IMR-90 (cell line): ENCODE measurements at regions not wholly inside any gene's neighbourhood (a gene's known extent, or its start where the extent isn't known, plus 50 kb on each side); places are given as distances from the start of the nearest gene placed in this dataset.

Experiments used
- ATAC-seq: fragments of 200-7000 bp; cut with Tn5 transposase; 2 replicates; pipeline ENCODE4 v1.9.1; 2020; ENCODE audit warnings: low read depth, mild to moderate bottlenecking, moderate library complexity
- BruUV-seq: library from RNA; stranded (reverse); fragments of 400-500 nt; replicated peaks from 2 replicates; lab custom pipeline; 2021; lab: Mats Ljungman, UMichigan
- CTCF ChIA-PET: fragments of 300-600 bp; formaldehyde crosslinking; extraction: SDS; loops from one replicate; lab custom pipeline; 2021; ENCODE audit warnings: antibody characterized with exemption; lab: Yijun Ruan, JAX
- POLR2A ChIA-PET: fragments of 300-600 bp; sonication (Branson Sonifier 250); formaldehyde crosslinking; loops from one replicate; lab custom pipeline; 2022; ENCODE audit warnings: antibody characterized with exemption; ENCODE audit not compliant: unreplicated experiment; lab: Charles Lee
- DNase-seq: peaks from one replicate; pipeline ENCODE4 v3.0.0; 2013
- H2AFZ ChIP-seq: replicated peaks from 2 replicates; pipeline ENCODE3; 2013; ENCODE audit warnings: low read length, mild to moderate bottlenecking; ENCODE audit not compliant: poor library complexity
- H2AK5ac ChIP-seq: 2 replicates; pipeline ENCODE4 v1.6.1; 2013; ENCODE audit warnings: low read depth, low read length, inconsistent platforms
- H2AK9ac ChIP-seq: replicated peaks from 2 replicates; pipeline ENCODE3; 2013; ENCODE audit warnings: mild to moderate bottlenecking, low read depth, low read length, moderate library complexity; ENCODE audit not compliant: poor library complexity
- H2BK120ac ChIP-seq: 2 replicates; pipeline ENCODE4 v1.6.1; 2013; ENCODE audit warnings: low read depth, low read length, inconsistent platforms
- H2BK15ac ChIP-seq: 3 replicates; pipeline ENCODE4 v1.6.1; 2013; ENCODE audit warnings: low read depth, low read length, inconsistent platforms
- H2BK20ac ChIP-seq: 2 replicates; pipeline ENCODE4 v1.6.1; 2013; ENCODE audit warnings: low read depth, mild to moderate bottlenecking, inconsistent platforms, low read length, moderate library complexity
- H2BK5ac ChIP-seq: 2 replicates; pipeline ENCODE4 v1.6.1; 2013; ENCODE audit warnings: mild to moderate bottlenecking, low read depth, low read length, inconsistent platforms; ENCODE audit not compliant: poor library complexity, severe bottlenecking
- H3K14ac ChIP-seq: replicated peaks from 2 replicates; pipeline ENCODE4 v1.6.1; 2013; ENCODE audit warnings: low read depth, low read length, inconsistent platforms
- H3K18ac ChIP-seq: 2 replicates; pipeline ENCODE4 v1.6.1; 2013; ENCODE audit warnings: low read depth, low read length, control low read depth
- H3K23ac ChIP-seq: 2 replicates; pipeline ENCODE4 v1.6.1; 2013; ENCODE audit warnings: low read depth, low read length, inconsistent platforms
- H3K27ac ChIP-seq: 2 replicates; pipeline ENCODE4 v1.5.1; 2013; ENCODE audit warnings: mild to moderate bottlenecking, control low read depth, low read length; ENCODE audit not compliant: insufficient read depth
- H3K27me3 ChIP-seq: 2 replicates; pipeline ENCODE4 v1.6.1; 2013; ENCODE audit warnings: low read length; ENCODE audit not compliant: control insufficient read depth, insufficient read depth
- H3K36me3 ChIP-seq: 2 replicates; pipeline ENCODE4 v1.6.1; 2013; ENCODE audit warnings: low read length, mixed read lengths; ENCODE audit not compliant: control insufficient read depth, insufficient read depth
- H3K4ac ChIP-seq: 2 replicates; pipeline ENCODE4 v1.6.1; 2013; ENCODE audit warnings: low read depth, low read length, inconsistent platforms
- H3K4me1 ChIP-seq: 2 replicates; pipeline ENCODE4 v1.6.1; 2013; ENCODE audit warnings: low read length, mixed read lengths; ENCODE audit not compliant: control insufficient read depth, insufficient read depth
- H3K4me2 ChIP-seq: 2 replicates; pipeline ENCODE4 v1.6.1; 2013; ENCODE audit warnings: low read depth, mild to moderate bottlenecking, control low read depth, low read length, moderate library complexity
- H3K4me3 ChIP-seq: 2 replicates; pipeline ENCODE4 v1.5.1; 2013; ENCODE audit warnings: low read depth, mild to moderate bottlenecking, control low read depth, low read length, moderate library complexity; ENCODE audit not compliant: insufficient read depth
- H3K56ac ChIP-seq: 2 replicates; pipeline ENCODE4 v1.6.1; 2013; ENCODE audit warnings: low read length, inconsistent platforms; ENCODE audit not compliant: insufficient read depth; ENCODE audit errors: extremely low read depth
- H3K79me1 ChIP-seq, 2 experiments: 2 replicates each; pipeline ENCODE4 v1.6.1; 2013; ENCODE audit warnings: low read length in 2 of 2, inconsistent platforms in 1 of 2, low read depth in 1 of 2
- H3K9ac ChIP-seq: 2 replicates; pipeline ENCODE4 v1.6.1; 2013; ENCODE audit warnings: low read depth, low read length, control low read depth
- H3K9me1 ChIP-seq: 2 replicates; pipeline ENCODE4 v1.6.1; 2013; ENCODE audit warnings: low read length, inconsistent platforms; ENCODE audit not compliant: insufficient read depth
- H3K9me3 ChIP-seq: 2 replicates; pipeline ENCODE4 v1.6.1; 2013; ENCODE audit warnings: low read length; ENCODE audit not compliant: control insufficient read depth, insufficient read depth
- H4K20me1 ChIP-seq: 2 replicates; pipeline ENCODE4 v1.6.1; 2013; ENCODE audit warnings: low read length, inconsistent platforms; ENCODE audit not compliant: insufficient read depth
- H4K5ac ChIP-seq: 2 replicates; pipeline ENCODE4 v1.6.1; 2013; ENCODE audit warnings: mild to moderate bottlenecking, low read depth, low read length, control low read depth
- H4K8ac ChIP-seq, 2 experiments: 2 replicates each; pipeline ENCODE4 v1.6.1; 2013; ENCODE audit warnings: low read depth in 2 of 2, low read length in 2 of 2, control low read depth in 1 of 2, inconsistent platforms in 1 of 2
- H4K91ac ChIP-seq: 2 replicates; pipeline ENCODE4 v1.6.1; 2013; ENCODE audit warnings: low read depth, low read length, inconsistent platforms; ENCODE audit not compliant: insufficient read depth
- BHLHE40 ChIP-seq: fragments of 150-350 bp; IDR thresholded peaks from 2 replicates; pipeline ENCODE4 v1.6.1; 2016; ENCODE audit warnings: mild to moderate bottlenecking, low read depth, low read length
- CEBPB ChIP-seq: IDR thresholded peaks from 2 replicates; pipeline ENCODE4 v1.6.1; 2012; ENCODE audit warnings: low read depth, low read length, improper control_type of control experiment
- FOS ChIP-seq: fragments of 150-350 bp; IDR thresholded peaks from 2 replicates; pipeline ENCODE4 v1.6.1; 2016; ENCODE audit warnings: low read depth, low read length
- MAFK ChIP-seq: IDR thresholded peaks from 2 replicates; pipeline ENCODE4 v1.6.1; 2012; ENCODE audit warnings: low read depth, low read length, improper control_type of control experiment
- MAZ ChIP-seq: IDR thresholded peaks from 2 replicates; pipeline ENCODE4 v1.6.1; 2012; ENCODE audit warnings: low read depth, mild to moderate bottlenecking, low read length, improper control_type of control experiment, moderate library complexity, borderline replicate concordance
- MXI1 ChIP-seq: IDR thresholded peaks from 2 replicates; pipeline ENCODE4 v1.6.1; 2012; ENCODE audit warnings: low read depth, mild to moderate bottlenecking, low read length, moderate library complexity, borderline replicate concordance
- NFE2L2 ChIP-seq: fragments of 150-350 bp; IDR thresholded peaks from 2 replicates; pipeline ENCODE4 v1.6.1; 2016; ENCODE audit warnings: low read depth, mild to moderate bottlenecking, low read length
- POLR2A ChIP-seq: IDR thresholded peaks from 2 replicates; pipeline ENCODE4 v1.6.1; 2012; ENCODE audit warnings: mild to moderate bottlenecking, low read depth, low read length
- RAD21 ChIP-seq: IDR thresholded peaks from 2 replicates; pipeline ENCODE4 v1.6.1; 2012; ENCODE audit warnings: low read length, improper control_type of control experiment
- RCOR1 ChIP-seq: IDR thresholded peaks from 2 replicates; pipeline ENCODE4 v1.6.1; 2012; ENCODE audit warnings: mild to moderate bottlenecking, low read length, improper control_type of control experiment; ENCODE audit not compliant: insufficient replicate concordance
- RFX5 ChIP-seq: IDR thresholded peaks from 2 replicates; pipeline ENCODE4 v1.8.0; 2012; ENCODE audit warnings: low read depth, mild to moderate bottlenecking, low read length, moderate library complexity
- SMC3 ChIP-seq: fragments of 150-350 bp; IDR thresholded peaks from 2 replicates; pipeline ENCODE4 v1.6.1; 2016; ENCODE audit warnings: low read depth, mild to moderate bottlenecking, antibody characterized with exemption, low read length, moderate library complexity
- WGBS, 2 experiments: methylation state at CpG; one replicate each; pipeline versions ENCODE4 v1.1.5 to v1.1.7; 2013; ENCODE audit warnings: missing lambda C conversion rate in 2 of 2; ENCODE audit not compliant: insufficient read length in 1 of 2; ENCODE audit errors: extremely low coverage in 2 of 2; 5-methylcytosine and 5-hydroxymethylcytosine counted together
- dilution Hi-C: fragments of 300-500 bp; cut with HindIII; formaldehyde crosslinking; loops from one replicate; pipeline ENCODE4 v1.14.3; 2018; ENCODE audit warnings: low sequenced_read_pairs; ENCODE audit not compliant: unreplicated experiment
- in situ Hi-C: fragments of 300-500 bp; cut with MboI; formaldehyde crosslinking; loops from 3 replicates; pipeline ENCODE4 v1.14.3; 2019; ENCODE audit warnings: low sequenced_read_pairs, inconsistent platforms, mixed read lengths
- intact Hi-C: fragments of 100-400 bp; cut with micrococcal nuclease; formaldehyde crosslinking; loops from 2 replicates; pipeline ENCODE4 v1.10.0; 2022
- TF ChIP-seq, protein P1 (sequence below): fragments of 150-350 bp; IDR thresholded peaks from 2 replicates; pipeline ENCODE4 v1.6.1; 2016; ENCODE audit warnings: low read depth, mild to moderate bottlenecking, low read length, moderate library complexity, borderline replicate concordance
- TF ChIP-seq, protein P2 (sequence below): conservative IDR thresholded peaks from 2 replicates; pipeline ENCODE4 v1.5.1; 2012; ENCODE audit warnings: mild to moderate bottlenecking, low read depth, low read length, improper control_type of control experiment
- TF ChIP-seq, protein P3 (sequence below): fragments of 150-350 bp; IDR thresholded peaks from 2 replicates; pipeline ENCODE4 v1.6.1; 2017; ENCODE audit warnings: mild to moderate bottlenecking, antibody characterized with exemption, low read length, low read depth

DNA sequence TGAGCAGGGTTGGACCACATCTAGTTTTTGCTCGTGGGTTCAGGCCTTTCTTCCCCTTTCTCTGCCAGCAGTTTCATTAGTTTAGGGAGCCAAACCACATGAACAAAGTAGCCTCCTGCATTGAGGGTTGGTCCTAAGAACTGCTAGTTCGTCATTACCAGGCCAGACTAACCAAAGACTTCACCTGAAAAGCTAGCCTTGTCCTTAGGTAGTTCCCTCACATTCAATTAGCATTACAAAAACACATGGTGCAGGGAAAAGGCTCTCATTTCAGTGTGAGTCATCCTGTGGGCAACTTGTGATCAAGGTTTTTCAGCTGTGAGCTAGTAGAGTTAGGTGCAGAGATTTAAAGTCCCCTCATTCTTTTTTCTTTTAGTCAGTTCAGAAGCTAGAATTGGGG lies 279.3 kb upstream of the CTNNB1 start:
- ATAC-seq (no peak), DNase-seq (no peak)
- Histone ChIP-seq H3K4me2 (no peak overlapping the region), H3K79me1 (no peaks in the 10 kb centered on the region), H2AK5ac (no peak overlapping the region), H2BK15ac (no peak overlapping the region), H3K9ac (no peak overlapping the region), H3K18ac (no peak overlapping the region), H3K27me3 (no peaks in the 10 kb centered on the region), H3K9me3 (0 out of 2 replicates have a peak, but pooled peaks cover 2% of the 10 kb centered on the region), H3K14ac (no peak overlapping the region), H2BK20ac (no peak overlapping the region), H4K5ac (no peak overlapping the region), H2AK9ac (no peak overlapping the region), H3K4me1 (no peaks in the 10 kb centered on the region), H2BK120ac (no peak overlapping the region), H3K23ac (no peak overlapping the region), H4K8ac (no peak overlapping the region), H3K27ac (no peak overlapping the region), H4K20me1 (no peaks in the 10 kb centered on the region), H3K4me3 (no peak overlapping the region), H4K91ac (no peak overlapping the region), H3K36me3 (no peaks in the 10 kb centered on the region), H2AFZ (no peak overlapping the region), H3K56ac (no peak overlapping the region), H3K9me1 (no peaks in the 10 kb centered on the region), H3K4ac (no peak overlapping the region), H2BK5ac (no peak overlapping the region)
- CTCF ChIA-PET, result no interaction called here
- in situ Hi-C loops (no loop called here), dilution Hi-C loops (no loop called here), intact Hi-C loops (no loop called here)
- BruUV-seq, result no TSS peak
- POLR2A ChIA-PET, result no interaction called here
- 0% methylated on average over 1 of the region's 2 CpGs; no CpG with 5 or more reads in 1 of the 2 experiments for WGBS, 2 experiments
- TF ChIP-seq POLR2A (no peak), MAFK (no peak), RFX5 (no peak), MXI1 (no peak), NFE2L2 (no peak), RCOR1 (no peak), FOS (no peak), SMC3 (no peak), RAD21 (no peak), BHLHE40 (no peak), MAZ (no peak), CEBPB (no peak)
- TF ChIP-seq, protein P1, sequence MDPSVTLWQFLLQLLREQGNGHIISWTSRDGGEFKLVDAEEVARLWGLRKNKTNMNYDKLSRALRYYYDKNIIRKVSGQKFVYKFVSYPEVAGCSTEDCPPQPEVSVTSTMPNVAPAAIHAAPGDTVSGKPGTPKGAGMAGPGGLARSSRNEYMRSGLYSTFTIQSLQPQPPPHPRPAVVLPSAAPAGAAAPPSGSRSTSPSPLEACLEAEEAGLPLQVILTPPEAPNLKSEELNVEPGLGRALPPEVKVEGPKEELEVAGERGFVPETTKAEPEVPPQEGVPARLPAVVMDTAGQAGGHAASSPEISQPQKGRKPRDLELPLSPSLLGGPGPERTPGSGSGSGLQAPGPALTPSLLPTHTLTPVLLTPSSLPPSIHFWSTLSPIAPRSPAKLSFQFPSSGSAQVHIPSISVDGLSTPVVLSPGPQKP, result no peak
- TF ChIP-seq, protein P2, sequence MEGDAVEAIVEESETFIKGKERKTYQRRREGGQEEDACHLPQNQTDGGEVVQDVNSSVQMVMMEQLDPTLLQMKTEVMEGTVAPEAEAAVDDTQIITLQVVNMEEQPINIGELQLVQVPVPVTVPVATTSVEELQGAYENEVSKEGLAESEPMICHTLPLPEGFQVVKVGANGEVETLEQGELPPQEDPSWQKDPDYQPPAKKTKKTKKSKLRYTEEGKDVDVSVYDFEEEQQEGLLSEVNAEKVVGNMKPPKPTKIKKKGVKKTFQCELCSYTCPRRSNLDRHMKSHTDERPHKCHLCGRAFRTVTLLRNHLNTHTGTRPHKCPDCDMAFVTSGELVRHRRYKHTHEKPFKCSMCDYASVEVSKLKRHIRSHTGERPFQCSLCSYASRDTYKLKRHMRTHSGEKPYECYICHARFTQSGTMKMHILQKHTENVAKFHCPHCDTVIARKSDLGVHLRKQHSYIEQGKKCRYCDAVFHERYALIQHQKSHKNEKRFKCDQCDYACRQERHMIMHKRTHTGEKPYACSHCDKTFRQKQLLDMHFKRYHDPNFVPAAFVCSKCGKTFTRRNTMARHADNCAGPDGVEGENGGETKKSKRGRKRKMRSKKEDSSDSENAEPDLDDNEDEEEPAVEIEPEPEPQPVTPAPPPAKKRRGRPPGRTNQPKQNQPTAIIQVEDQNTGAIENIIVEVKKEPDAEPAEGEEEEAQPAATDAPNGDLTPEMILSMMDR, result no peak
- TF ChIP-seq, protein P3, sequence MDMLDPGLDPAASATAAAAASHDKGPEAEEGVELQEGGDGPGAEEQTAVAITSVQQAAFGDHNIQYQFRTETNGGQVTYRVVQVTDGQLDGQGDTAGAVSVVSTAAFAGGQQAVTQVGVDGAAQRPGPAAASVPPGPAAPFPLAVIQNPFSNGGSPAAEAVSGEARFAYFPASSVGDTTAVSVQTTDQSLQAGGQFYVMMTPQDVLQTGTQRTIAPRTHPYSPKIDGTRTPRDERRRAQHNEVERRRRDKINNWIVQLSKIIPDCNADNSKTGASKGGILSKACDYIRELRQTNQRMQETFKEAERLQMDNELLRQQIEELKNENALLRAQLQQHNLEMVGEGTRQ, result no peak
